Naive thymus-derived CD4-positive, alpha-beta T cell (primary cell): ENCODE measurements at regions not wholly inside any gene's neighbourhood (a gene's known extent, or its start where the extent isn't known, plus 50 kb on each side); places are given as distances from the start of the nearest gene placed in this dataset.

Experiments used
- ATAC-seq: fragments of 150-1000 bp; cut with Tn5 transposase; 2 replicates; pipeline ENCODE4 v1.10.0; 2021; ENCODE audit warnings: mild to moderate bottlenecking, moderate library complexity
- CTCF ChIA-PET: fragments of 350-600 bp; sonication (Branson Sonifier 250); formaldehyde crosslinking; loops from one replicate; lab custom pipeline; 2021; ENCODE audit warnings: antibody characterized with exemption; lab: Charles Lee
- POLR2A ChIA-PET: fragments of 350-600 bp; sonication (Branson Sonifier 250); formaldehyde crosslinking; loops from one replicate; lab custom pipeline; 2021; ENCODE audit warnings: antibody characterized with exemption, inconsistent platforms; lab: Charles Lee
- DNase-seq, 9 donors: peaks; one replicate each; pipeline versions ENCODE4 v3.0.0 to v3.0.0-alpha.2; 2020 to 2022; ENCODE audit warnings: mixed read lengths in 1 of 9
- H3K27ac ChIP-seq: one replicate; pipeline ENCODE4 v1.7.0; 2013; ENCODE audit warnings: mild to moderate bottlenecking, low read depth, low read length, moderate library complexity
- H3K27me3 ChIP-seq, 2 donors: one replicate each; pipeline ENCODE4 v1.7.0; 2013; ENCODE audit warnings: low read length in 2 of 2, mild to moderate bottlenecking in 2 of 2, moderate library complexity in 2 of 2; ENCODE audit not compliant: control insufficient read depth in 2 of 2, insufficient read depth in 2 of 2
- H3K36me3 ChIP-seq, 3 experiments: 1 replicate in 2 of 3; 2 replicates in 1 of 3; pipeline ENCODE4 v1.7.0; 2013; ENCODE audit warnings: low read length in 3 of 3, mild to moderate bottlenecking in 3 of 3, moderate library complexity in 1 of 3; ENCODE audit not compliant: insufficient read depth in 3 of 3, control insufficient read depth in 2 of 3
- H3K4me1 ChIP-seq, 2 donors: one replicate each; pipeline ENCODE4 v1.7.0; 2013; ENCODE audit warnings: low read length in 2 of 2, mild to moderate bottlenecking in 2 of 2, moderate library complexity in 1 of 2; ENCODE audit not compliant: control insufficient read depth in 2 of 2, insufficient read depth in 2 of 2
- H3K4me3 ChIP-seq: 2 replicates; pipeline ENCODE4 v1.7.0; 2013; ENCODE audit warnings: mild to moderate bottlenecking, low read length
- H3K9me3 ChIP-seq, 3 experiments: 1 replicate in 2 of 3; 2 replicates in 1 of 3; pipeline ENCODE4 v1.7.0; 2013; ENCODE audit warnings: low read length in 3 of 3; ENCODE audit not compliant: control insufficient read depth in 2 of 3
- H3K27ac Mint-ChIP-seq, 9 donors: one replicate each; pipeline ENCODE4 v1.8.0; 2020 to 2022; ENCODE audit warnings: mixed read lengths in 9 of 9, mild to moderate bottlenecking in 8 of 9, moderate library complexity in 5 of 9, inconsistent platforms in 2 of 9
- H3K27me3 Mint-ChIP-seq, 5 donors: one replicate each; pipeline ENCODE4 v1.8.0; 2021 to 2022; ENCODE audit warnings: mixed read lengths in 5 of 5, mild to moderate bottlenecking in 1 of 5
- H3K36me3 Mint-ChIP-seq, 5 donors: one replicate each; pipeline ENCODE4 v1.8.0; 2020 to 2022; ENCODE audit warnings: mixed read lengths in 5 of 5, mild to moderate bottlenecking in 3 of 5, inconsistent platforms in 1 of 5
- H3K4me1 Mint-ChIP-seq, 7 donors: one replicate each; pipeline ENCODE4 v1.8.0; 2020 to 2022; ENCODE audit warnings: mixed read lengths in 7 of 7, mild to moderate bottlenecking in 3 of 7, inconsistent platforms in 1 of 7
- H3K4me3 Mint-ChIP-seq, 10 donors: one replicate each; pipeline ENCODE4 v1.8.0; 2020 to 2022; ENCODE audit warnings: mild to moderate bottlenecking in 10 of 10, mixed read lengths in 10 of 10, moderate library complexity in 6 of 10, inconsistent platforms in 2 of 10
- H3K9me3 Mint-ChIP-seq, 11 donors: one replicate each; pipeline ENCODE4 v1.8.0; 2020 to 2022; ENCODE audit warnings: mixed read lengths in 11 of 11, mild to moderate bottlenecking in 4 of 11, inconsistent platforms in 1 of 11, moderate library complexity in 1 of 11
- intact Hi-C, 2 donors: fragments of 100-400 bp; cut with micrococcal nuclease; formaldehyde crosslinking; loops; one replicate each; pipeline ENCODE4 v1.15.1; 2023

DNA sequence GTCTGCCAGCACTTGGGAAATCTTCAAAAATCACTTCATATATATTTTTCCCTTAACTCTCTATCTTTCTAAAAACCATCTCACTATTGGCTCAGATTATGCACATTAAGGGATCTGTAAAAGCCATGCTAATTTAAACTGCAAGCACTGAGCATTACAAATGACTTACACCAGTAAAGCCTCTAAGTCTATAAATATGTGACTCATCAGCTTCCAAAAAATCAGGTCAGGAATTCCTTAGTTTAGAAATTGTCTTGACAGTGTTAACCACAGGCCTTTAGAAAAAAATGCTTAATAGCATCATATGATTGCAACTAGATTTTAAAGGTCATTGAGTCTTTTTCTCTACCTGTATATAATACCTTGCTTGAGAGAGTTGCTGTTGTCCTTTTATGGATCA lies 1113.6 kb upstream of the PIK3C3 start:
- CTCF ChIA-PET = no interaction called here
- Mint-ChIP-seq H3K27me3 (no peaks in the 10 kb centered on the region), H3K4me3 (no peak overlapping the region)

DNA sequence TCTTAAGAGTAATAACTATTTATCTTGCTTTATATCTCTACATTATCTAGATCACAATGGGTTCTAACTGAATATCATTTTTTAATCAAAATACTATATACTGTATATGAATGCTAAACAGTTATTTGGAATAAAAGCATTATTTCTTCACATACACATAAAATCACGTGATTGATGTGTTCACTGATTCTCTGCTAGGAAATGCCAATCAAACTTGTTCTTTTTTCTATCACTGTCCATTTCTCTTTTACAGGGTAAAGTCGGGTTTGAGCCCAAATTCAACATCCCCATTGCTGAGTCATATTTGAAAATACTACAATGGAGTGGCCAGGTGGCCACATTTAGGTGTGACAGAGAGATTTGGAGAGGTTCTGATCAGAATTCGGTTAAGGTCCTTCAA lies 1114.0 kb upstream of the PIK3C3 start:
- POLR2A ChIA-PET = no interaction called here
- CTCF ChIA-PET = no interaction called here
- H3K9me3 Mint-ChIP-seq = peaks cover 0 to 28% (median 5%) of the 10 kb centered on the region in 11 donors
- no peaks in the 10 kb centered on the region for H3K4me1 ChIP-seq
- no peak overlapping the region for H3K4me3 Mint-ChIP-seq
- no peaks in the 10 kb centered on the region for H3K27me3 Mint-ChIP-seq
- no peaks in the 10 kb centered on the region for H3K9me3 ChIP-seq
- no peaks in the 10 kb centered on the region for H3K36me3 Mint-ChIP-seq
- DNase-seq (no peak), ATAC-seq (no peak)
- no peaks in the 10 kb centered on the region for H3K36me3 ChIP-seq
- no peaks in the 10 kb centered on the region for H3K27me3 ChIP-seq
- no peaks in the 10 kb centered on the region for H3K4me1 Mint-ChIP-seq
- no peak overlapping the region for H3K4me3 ChIP-seq
- intact Hi-C loops = no loop called here
- no peak overlapping the region for H3K27ac Mint-ChIP-seq
- no peak overlapping the region for H3K27ac ChIP-seq

More for the DNA sequence above, 1113.6 kb upstream of the PIK3C3 start:
- DNase-seq = no peak
- Histone ChIP-seq H3K27ac (no peak overlapping the region), H3K9me3 (no peaks in the 10 kb centered on the region), H3K27me3 (no peaks in the 10 kb centered on the region), H3K36me3 (no peaks in the 10 kb centered on the region), H3K4me1 (no peaks in the 10 kb centered on the region), H3K4me3 (no peak overlapping the region)
- Mint-ChIP-seq H3K9me3 (peaks cover 0 to 28% (median 5%) of the 10 kb centered on the region in 11 donors), H3K4me1 (no peaks in the 10 kb centered on the region), H3K36me3 (no peaks in the 10 kb centered on the region), H3K27ac (no peak overlapping the region)
- POLR2A ChIA-PET = no interaction called here
- ATAC-seq = no peak
- intact Hi-C loops = no loop called here

- no peaks in the 10 kb centered on the region for H3K27me3 Mint-ChIP-seq
- POLR2A ChIA-PET = no interaction called here
- H3K27me3 ChIP-seq = no peaks in the 10 kb centered on the region
- no peaks in the 10 kb centered on the region for H3K4me1 Mint-ChIP-seq
- DNase-seq = no peak
- intact Hi-C loops = no loop called here
- H3K27ac ChIP-seq = no peak overlapping the region
- CTCF ChIA-PET = no interaction called here
- no peaks in the 10 kb centered on the region for H3K4me1 ChIP-seq
- H3K4me3 ChIP-seq = no peak overlapping the region
- no peak for ATAC-seq
- no peaks in the 10 kb centered on the region for H3K36me3 ChIP-seq
- H3K9me3 ChIP-seq = no peaks in the 10 kb centered on the region
- no peaks in the 10 kb centered on the region for H3K36me3 Mint-ChIP-seq
- H3K27ac Mint-ChIP-seq = no peak overlapping the region
- H3K9me3 Mint-ChIP-seq = peaks cover 0 to 8% (median 2%) of the 10 kb centered on the region in 11 donors
- no peak overlapping the region for H3K4me3 Mint-ChIP-seq
Measured at GRCh38 chr18:40832362-40832761, 1122.7 kb upstream of the PIK3C3 start.

GRCh38 chr18:40824291-40824690 lies 1130.7 kb upstream of the PIK3C3 start:
- H3K4me3 ChIP-seq = no peak overlapping the region
- H3K27me3 ChIP-seq = no peaks in the 10 kb centered on the region
- ATAC-seq = no peak
- Mint-ChIP-seq H3K4me3 (no peak overlapping the region), H3K36me3 (peaks cover 0 to 8% (median 0%) of the 10 kb centered on the region in 5 donors), H3K9me3 (peaks cover 3 to 34% (median 13%) of the 10 kb centered on the region in 11 donors), H3K4me1 (no peaks in the 10 kb centered on the region), H3K27ac (no peak overlapping the region), H3K27me3 (no peaks in the 10 kb centered on the region)
- ChIA-PET CTCF (interaction anchor here (0.7 kb wide), 1 partner anchor 120 kb away, joined by 4 read pairs; no protein-coding TSS in a partner anchor), POLR2A (no interaction called here)
- intact Hi-C loops = no loop called here
- no peaks in the 10 kb centered on the region for H3K36me3 ChIP-seq
- peaks cover 0 to 4% (median 0%) of the 10 kb centered on the region in 3 experiments for H3K9me3 ChIP-seq
- no peak overlapping the region for H3K27ac ChIP-seq
- no peaks in the 10 kb centered on the region for H3K4me1 ChIP-seq
- no peak for DNase-seq

GRCh38 chr18:40821596-40822243 lies 1133.3 kb upstream of the PIK3C3 start:
- POLR2A ChIA-PET = no interaction called here
- ATAC-seq = no peak
- Histone ChIP-seq H3K27ac (no peak overlapping the region), H3K27me3 (no peaks in the 10 kb centered on the region), H3K36me3 (no peaks in the 10 kb centered on the region), H3K9me3 (peaks cover 0 to 4% (median 0%) of the 10 kb centered on the region in 3 experiments), H3K4me1 (no peaks in the 10 kb centered on the region), H3K4me3 (no peak overlapping the region)
- peaks cover 3 to 39% (median 13%) of the 10 kb centered on the region in 11 donors for H3K9me3 Mint-ChIP-seq
- H3K4me1 Mint-ChIP-seq = no peaks in the 10 kb centered on the region
- H3K36me3 Mint-ChIP-seq = peaks cover 0 to 8% (median 0%) of the 10 kb centered on the region in 5 donors
- CTCF ChIA-PET = no interaction called here
- H3K27me3 Mint-ChIP-seq = no peaks in the 10 kb centered on the region
- H3K4me3 Mint-ChIP-seq = no peak overlapping the region
- intact Hi-C loops = no loop called here
- no peak for DNase-seq
- no peak overlapping the region for H3K27ac Mint-ChIP-seq

DNA sequence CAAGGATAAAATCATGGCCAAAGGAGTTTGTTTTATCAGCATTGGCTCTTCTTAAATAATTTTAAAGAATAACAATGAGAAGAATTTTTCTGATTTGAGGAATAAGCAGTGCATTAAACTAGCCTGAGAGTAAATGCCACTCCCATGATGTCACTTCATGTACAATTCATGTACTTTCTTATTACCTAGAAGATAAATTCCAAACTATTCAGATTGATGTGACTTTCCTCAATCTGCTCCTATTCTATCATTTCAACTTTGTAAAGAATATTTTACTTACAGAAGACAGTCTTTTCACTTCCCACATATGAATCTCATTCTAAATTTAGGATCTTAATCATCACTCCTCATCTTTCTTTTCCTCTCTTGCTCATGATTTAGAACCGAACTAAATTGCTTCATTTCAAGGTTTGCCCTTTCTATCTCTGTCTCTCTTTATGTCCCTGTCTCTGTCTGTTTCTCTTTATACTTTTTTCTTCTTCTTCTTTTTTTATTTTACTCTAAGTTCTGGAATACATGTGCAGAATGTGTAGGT lies 1142.0 kb upstream of the PIK3C3 start:
- ATAC-seq (no peak), DNase-seq (no peak)
- no peaks in the 10 kb centered on the region for H3K4me1 ChIP-seq
- H3K4me1 Mint-ChIP-seq = no peaks in the 10 kb centered on the region
- no peaks in the 10 kb centered on the region for H3K9me3 ChIP-seq
- H3K27ac Mint-ChIP-seq = no peak overlapping the region
- intact Hi-C loops = no loop called here
- ChIA-PET CTCF (no interaction called here), POLR2A (no interaction called here)
- no peaks in the 10 kb centered on the region for H3K27me3 ChIP-seq
- peaks cover 0 to 13% (median 2%) of the 10 kb centered on the region in 11 donors for H3K9me3 Mint-ChIP-seq
- no peaks in the 10 kb centered on the region for H3K36me3 Mint-ChIP-seq
- no peak overlapping the region for H3K4me3 ChIP-seq
- no peak overlapping the region for H3K27ac ChIP-seq
- no peaks in the 10 kb centered on the region for H3K27me3 Mint-ChIP-seq
- H3K36me3 ChIP-seq = no peaks in the 10 kb centered on the region
- no peak overlapping the region for H3K4me3 Mint-ChIP-seq

- DNase-seq (no peak), ATAC-seq (no peak)
- H3K36me3 Mint-ChIP-seq = no peaks in the 10 kb centered on the region
- Histone ChIP-seq H3K4me1 (no peaks in the 10 kb centered on the region), H3K9me3 (no peaks in the 10 kb centered on the region), H3K4me3 (no peak overlapping the region), H3K36me3 (no peaks in the 10 kb centered on the region), H3K27me3 (no peaks in the 10 kb centered on the region), H3K27ac (no peak overlapping the region)
- no peaks in the 10 kb centered on the region for H3K4me1 Mint-ChIP-seq
- ChIA-PET CTCF (no interaction called here), POLR2A (no interaction called here)
- no peak overlapping the region for H3K27ac Mint-ChIP-seq
- no peak overlapping the region for H3K4me3 Mint-ChIP-seq
- peaks cover 0 to 7% (median 1%) of the 10 kb centered on the region in 11 donors for H3K9me3 Mint-ChIP-seq
- no peaks in the 10 kb centered on the region for H3K27me3 Mint-ChIP-seq
- intact Hi-C loops = no loop called here
Measured at GRCh38 chr18:40810372-40810771, 1144.7 kb upstream of the PIK3C3 start.
